Sigmoid colon (tissue), 6 donors: ENCODE measurements at regions not wholly inside any gene's neighbourhood (a gene's known extent, or its start where the extent isn't known, plus 50 kb on each side); places are given as distances from the start of the nearest gene placed in this dataset.

Experiments used
- DNase-seq: peaks from one replicate; pipeline ENCODE4 v3.0.0-alpha.2; 2019
- H3K27ac ChIP-seq, 4 donors: fragments of 200-600 bp; sonication (generic); one replicate each; pipeline ENCODE4 v1.5.1; 2016 to 2019; ENCODE audit warnings: mild to moderate bottlenecking in 1 of 4
- H3K27me3 ChIP-seq, 3 donors: fragments of 200-600 bp; sonication (generic); one replicate each; pipeline ENCODE4 v1.5.1; 2019; ENCODE audit warnings: mild to moderate bottlenecking in 1 of 3
- H3K36me3 ChIP-seq, 4 donors: fragments of 200-600 bp; sonication (generic); one replicate each; pipeline ENCODE4 v1.5.1; 2016 to 2019
- H3K4me1 ChIP-seq, 4 donors: fragments of 200-600 bp; sonication (generic); one replicate each; pipeline ENCODE4 v1.5.1; 2017 to 2019
- H3K4me3 ChIP-seq, 4 donors: fragments of 200-600 bp; sonication (generic); one replicate each; pipeline ENCODE4 v1.5.1; 2017 to 2019; ENCODE audit warnings: mild to moderate bottlenecking in 2 of 4, moderate library complexity in 1 of 4
- H3K9me3 ChIP-seq, 4 donors: fragments of 200-600 bp in 3 of 4; sonication (generic) in 3 of 4; one replicate each; pipeline versions ENCODE4 v1.5.1 to v1.6.1; 2013 to 2019
- CTCF ChIP-seq, 4 experiments: fragments of 450-650 bp in 3 of 4; fragments of 200-600 bp in 1 of 4; IDR thresholded peaks; one replicate each; pipeline ENCODE4 v1.5.1; 2016 to 2019; ENCODE audit warnings: antibody characterized with exemption in 4 of 4, mild to moderate bottlenecking in 3 of 4, moderate library complexity in 2 of 4
- EP300 ChIP-seq, 4 donors: sonication (generic); formaldehyde crosslinking; IDR thresholded peaks; one replicate each; pipeline ENCODE4 v1.6.1; 2017; ENCODE audit warnings: antibody characterized with exemption in 4 of 4
- POLR2A ChIP-seq, 2 donors: fragments of 450-650 bp; IDR thresholded peaks; one replicate each; pipeline ENCODE4 v1.6.1; 2016; ENCODE audit warnings: antibody characterized with exemption in 2 of 2, mild to moderate bottlenecking in 2 of 2, moderate library complexity in 2 of 2
- POLR2AphosphoS5 ChIP-seq, 4 donors: sonication (generic); formaldehyde crosslinking; IDR thresholded peaks; one replicate each; pipeline ENCODE4 v1.6.1; 2017; ENCODE audit warnings: antibody characterized with exemption in 4 of 4
- WGBS, 2 donors: extraction: QIAGEN DNeasy Blood & Tissue Kit; methylation state at CpG; one replicate each; pipeline ENCODE4 v1.1.7; 2013; 5-methylcytosine and 5-hydroxymethylcytosine counted together
- intact Hi-C: fragments of 100-400 bp; cut with DNase I; formaldehyde crosslinking; loops from one replicate; pipeline ENCODE4 v1.15.1; 2023
- donor health status: healthy with polysubstance abuse.
- donor health status: healthy.

GRCh38 chr14:97251491-97252155 lies 454.4 kb downstream of the VRK1 start:
- TF ChIP-seq POLR2AphosphoS5 (IDR thresholded peaks at IDR 0.05) (no peak), CTCF (IDR thresholded peaks at IDR 0.05) (no peak), POLR2A (IDR thresholded peaks at IDR 0.05) (no peak), EP300 (IDR thresholded peaks at IDR 0.05) (no peak)
- Histone ChIP-seq H3K27ac (no peak overlapping the region), H3K27me3 (peaks cover 0 to 3% (median 0%) of the 10 kb centered on the region in 3 donors), H3K4me3 (no peak overlapping the region), H3K36me3 (no peaks in the 10 kb centered on the region), H3K9me3 (peaks cover 0 to 3% (median 0%) of the 10 kb centered on the region in 4 donors), H3K4me1 (no peaks in the 10 kb centered on the region)
- DNase-seq = no peak
- intact Hi-C loops = no loop called here
- WGBS, 2 donors = 38 to 62% methylated on average over 9 of the region's 9 CpGs

DNA sequence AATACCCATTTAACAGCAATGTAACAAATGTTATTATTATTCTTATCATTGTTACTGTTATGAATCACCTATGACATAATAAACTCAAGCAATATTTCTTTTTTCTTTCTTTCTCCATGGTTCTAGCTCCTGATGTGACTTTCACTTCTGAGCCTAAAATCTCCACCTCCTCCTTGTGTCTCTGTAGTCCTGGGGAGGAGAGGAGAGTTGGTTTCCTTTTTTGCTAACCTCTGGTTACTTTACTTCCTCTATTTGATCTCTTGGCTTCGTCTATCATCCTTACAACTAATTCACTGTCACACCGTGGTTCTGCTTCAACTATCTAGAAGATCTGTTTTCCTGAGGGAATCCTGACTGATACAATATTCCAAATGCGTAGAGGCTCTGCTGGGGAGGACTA lies 456.6 kb downstream of the VRK1 start:
- WGBS, 2 donors = 20 to 39% methylated on average over 3 of the region's 3 CpGs
- DNase-seq = no peak
- intact Hi-C loops = no loop called here
- Histone ChIP-seq H3K4me3 (no peak overlapping the region), H3K27ac (no peak overlapping the region), H3K9me3 (peaks cover 0 to 3% (median 0%) of the 10 kb centered on the region in 4 donors), H3K27me3 (peaks cover 0 to 3% (median 0%) of the 10 kb centered on the region in 3 donors), H3K4me1 (no peaks in the 10 kb centered on the region), H3K36me3 (no peaks in the 10 kb centered on the region)
- TF ChIP-seq POLR2AphosphoS5 (IDR thresholded peaks at IDR 0.05) (no peak), EP300 (IDR thresholded peaks at IDR 0.05) (no peak), POLR2A (IDR thresholded peaks at IDR 0.05) (no peak)

DNA sequence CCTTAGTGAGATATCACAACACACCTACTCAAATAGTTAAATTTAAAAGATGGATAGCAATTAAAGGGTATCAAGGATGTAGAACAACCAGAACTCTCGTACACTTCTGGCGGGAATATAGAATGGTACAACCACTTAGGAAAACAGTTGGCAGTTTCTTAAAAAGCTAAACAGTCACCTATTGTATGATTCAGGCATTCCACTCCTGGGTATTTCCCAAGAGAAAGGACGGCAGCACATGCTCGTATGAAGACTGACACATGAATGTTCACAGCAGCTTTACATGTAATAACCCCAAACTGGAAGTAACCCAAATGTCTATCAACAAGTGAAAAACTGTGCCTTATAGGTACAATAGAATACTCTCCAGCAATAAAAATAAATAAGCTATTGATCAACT lies 465.2 kb downstream of the VRK1 start:
- TF ChIP-seq EP300 (IDR thresholded peaks at IDR 0.05) (no peak), CTCF (IDR thresholded peaks at IDR 0.05) (no peak), POLR2A (IDR thresholded peaks at IDR 0.05) (no peak), POLR2AphosphoS5 (IDR thresholded peaks at IDR 0.05) (no peak)
- WGBS, 2 donors = 78 to 87% methylated on average over 4 of the region's 4 CpGs
- no peaks in the 10 kb centered on the region for H3K36me3 ChIP-seq
- intact Hi-C loops = no loop called here
- no peak overlapping the region for H3K4me3 ChIP-seq
- DNase-seq = no peak
- H3K4me1 ChIP-seq = no peaks in the 10 kb centered on the region
- no peaks in the 10 kb centered on the region for H3K27me3 ChIP-seq
- no peak overlapping the region for H3K27ac ChIP-seq
- H3K9me3 ChIP-seq = no peaks in the 10 kb centered on the region

- no peak for TF ChIP-seq EP300 (IDR thresholded peaks at IDR 0.05)
- TF ChIP-seq POLR2A (IDR thresholded peaks at IDR 0.05) = no peak
- TF ChIP-seq CTCF (IDR thresholded peaks at IDR 0.05) = no peak
- TF ChIP-seq POLR2AphosphoS5 (IDR thresholded peaks at IDR 0.05) = no peak
- no peak overlapping the region for H3K27ac ChIP-seq
- no peaks in the 10 kb centered on the region for H3K4me1 ChIP-seq
- no peaks in the 10 kb centered on the region for H3K27me3 ChIP-seq
- no peaks in the 10 kb centered on the region for H3K36me3 ChIP-seq
- no peak overlapping the region for H3K4me3 ChIP-seq
- intact Hi-C loops = no loop called here
- 83 to 91% methylated on average over 8 of the region's 8 CpGs for WGBS, 2 donors
- no peaks in the 10 kb centered on the region for H3K9me3 ChIP-seq
- DNase-seq = no peak
Observed at GRCh38 chr14:97264516-97265230, 467.5 kb downstream of the VRK1 start.

GRCh38 chr14:97266653-97267052 lies 469.5 kb downstream of the VRK1 start:
- no peaks in the 10 kb centered on the region for H3K36me3 ChIP-seq
- no peaks in the 10 kb centered on the region for H3K27me3 ChIP-seq
- no peaks in the 10 kb centered on the region for H3K4me1 ChIP-seq
- TF ChIP-seq CTCF (IDR thresholded peaks at IDR 0.05) = no peak
- no peak for TF ChIP-seq POLR2A (IDR thresholded peaks at IDR 0.05)
- TF ChIP-seq POLR2AphosphoS5 (IDR thresholded peaks at IDR 0.05) = no peak
- TF ChIP-seq EP300 (IDR thresholded peaks at IDR 0.05) = no peak
- WGBS, 2 donors = 39 to 64% methylated on average over 2 of the region's 2 CpGs
- no peaks in the 10 kb centered on the region for H3K9me3 ChIP-seq
- intact Hi-C loops = no loop called here
- DNase-seq = no peak
- no peak overlapping the region for H3K27ac ChIP-seq
- no peak overlapping the region for H3K4me3 ChIP-seq
